ENCODE measurements at regions not wholly inside any gene's neighbourhood (a gene's known extent, or its start where the extent isn't known, plus 50 kb on each side); places are given as distances from the start of the nearest gene placed in this dataset.

GRCh38 chr12:25903603-25904245 is 54.8 kb upstream of the RASSF8 start:
- DNase-seq, result no peak
- H3K9me3 ChIP-seq (ENCODE audit: low read length), result no peaks in the 10 kb centered on the region
- no peaks in the 10 kb centered on the region for H3K4me1 ChIP-seq (ENCODE audit: insufficient read depth, low read length)
- H3K9me3 Mint-ChIP-seq, result no peaks in the 10 kb centered on the region
- ChIA-PET CTCF (no interaction called here), POLR2A (no interaction called here)
- no peaks in the 10 kb centered on the region for H3K36me3 Mint-ChIP-seq
- peak overlapping the region in 1 of 8 donors; percentile 51 for H3K27ac Mint-ChIP-seq
- H3K27ac ChIP-seq (ENCODE audit: low read depth, low read length), result no peak overlapping the region
- no peaks in the 10 kb centered on the region for H3K27me3 ChIP-seq (ENCODE audit: insufficient read depth, low read length, poor library complexity, severe bottlenecking)
- H3K4me3 Mint-ChIP-seq, result no peak overlapping the region
- H3K4me3 ChIP-seq (ENCODE audit: low read length), result no peak overlapping the region
- no peaks in the 10 kb centered on the region for H3K27me3 Mint-ChIP-seq
- H3K4me1 Mint-ChIP-seq, result no peaks in the 10 kb centered on the region
- no peaks in the 10 kb centered on the region for H3K36me3 ChIP-seq (ENCODE audit: insufficient read depth, low read length)

GRCh38 chr12:25904442-25904841 is 54.0 kb upstream of the RASSF8 start:
- Mint-ChIP-seq H3K36me3 (no peaks in the 10 kb centered on the region), H3K27ac (no peak overlapping the region), H3K9me3 (no peaks in the 10 kb centered on the region), H3K4me3 (no peak overlapping the region), H3K4me1 (no peaks in the 10 kb centered on the region), H3K27me3 (no peaks in the 10 kb centered on the region)
- Histone ChIP-seq H3K9me3 (ENCODE audit: low read length) (no peaks in the 10 kb centered on the region), H3K27ac (ENCODE audit: low read depth, low read length) (no peak overlapping the region), H3K36me3 (ENCODE audit: insufficient read depth, low read length) (no peaks in the 10 kb centered on the region), H3K4me3 (ENCODE audit: low read length) (no peak overlapping the region), H3K27me3 (ENCODE audit: insufficient read depth, low read length, poor library complexity, severe bottlenecking) (no peaks in the 10 kb centered on the region), H3K4me1 (ENCODE audit: insufficient read depth, low read length) (no peaks in the 10 kb centered on the region)
- no peak for DNase-seq
- ChIA-PET CTCF (no interaction called here), POLR2A (no interaction called here)

GRCh38 chr12:25906651-25907340 is 51.7 kb upstream of the RASSF8 start:
- H3K9me3 ChIP-seq (ENCODE audit: low read length), result no peaks in the 10 kb centered on the region
- no peak for DNase-seq
- H3K36me3 ChIP-seq (ENCODE audit: insufficient read depth, low read length), result no peaks in the 10 kb centered on the region
- no peak overlapping the region for H3K4me3 ChIP-seq (ENCODE audit: low read length)
- no peaks in the 10 kb centered on the region for H3K9me3 Mint-ChIP-seq
- ChIA-PET CTCF (interaction anchor here (0.8 kb wide), 1 partner anchor 9 kb away, joined by 3 read pairs; no protein-coding TSS in a partner anchor), POLR2A (no interaction called here)
- H3K36me3 Mint-ChIP-seq, result no peaks in the 10 kb centered on the region
- no peaks in the 10 kb centered on the region for H3K27me3 ChIP-seq (ENCODE audit: insufficient read depth, low read length, poor library complexity, severe bottlenecking)
- no peaks in the 10 kb centered on the region for H3K4me1 Mint-ChIP-seq
- peaks cover 0 to 6% of the 10 kb centered on the region in 2 donors for H3K27me3 Mint-ChIP-seq
- no peaks in the 10 kb centered on the region for H3K4me1 ChIP-seq (ENCODE audit: insufficient read depth, low read length)
- H3K27ac ChIP-seq (ENCODE audit: low read depth, low read length), result no peak overlapping the region
- no peak overlapping the region for H3K4me3 Mint-ChIP-seq
- H3K27ac Mint-ChIP-seq, result no peak overlapping the region
